ENCODE measurements at regions not wholly inside any gene's neighbourhood (a gene's known extent, or its start where the extent isn't known, plus 50 kb on each side); places are given as distances from the start of the nearest gene placed in this dataset.

GRCh38 chr15:67991706-67992105 lies 62.4 kb upstream of the PIAS1 start:
- no peaks in the 10 kb centered on the region for H3K9me3 Mint-ChIP-seq
- no peak for TF ChIP-seq CTCF (IDR thresholded peaks at IDR 0.05)
- Histone ChIP-seq H3K4me3 (ENCODE audit: low read length) (no peak overlapping the region), H3K27ac (ENCODE audit: low read length) (no peak overlapping the region), H3K4me1 (ENCODE audit: control insufficient read depth, insufficient read depth, low read length) (no peaks in the 10 kb centered on the region), H3K36me3 (ENCODE audit: control insufficient read depth, insufficient read depth, low read length) (no peaks in the 10 kb centered on the region), H3K9me3 (ENCODE audit: control insufficient read depth, insufficient read depth, low read length) (no peaks in the 10 kb centered on the region), H3K27me3 (ENCODE audit: control insufficient read depth, insufficient read depth, low read length) (no peaks in the 10 kb centered on the region)
- DNase-seq (no peak), ATAC-seq (no peak)
- intact Hi-C loops (cut with micrococcal nuclease): no loop called here
- no peak overlapping the region for H3K4me3 Mint-ChIP-seq
- no peak overlapping the region for H3K27ac Mint-ChIP-seq
- H3K27me3 Mint-ChIP-seq (ENCODE audit: low read depth in 2 of 2): peaks cover 4 to 24% of the 10 kb centered on the region in 2 donors
- H3K36me3 Mint-ChIP-seq: no peaks in the 10 kb centered on the region
- 100% methylated on average over 2 of the region's 2 CpGs for WGBS (ENCODE audit: insufficient coverage)
- peaks cover 0 to 3% of the 10 kb centered on the region in 2 donors for H3K4me1 Mint-ChIP-seq

GRCh38 chr15:67992411-67992810 lies 61.7 kb upstream of the PIAS1 start:
- no peaks in the 10 kb centered on the region for H3K9me3 Mint-ChIP-seq

GRCh38 chr15:67992834-67993233 lies 61.3 kb upstream of the PIAS1 start:
- H3K36me3 Mint-ChIP-seq: no peaks in the 10 kb centered on the region
- peaks cover 0 to 3% of the 10 kb centered on the region in 2 donors for H3K4me1 Mint-ChIP-seq
- H3K4me3 ChIP-seq (ENCODE audit: low read length): no peak overlapping the region
- no peaks in the 10 kb centered on the region for H3K9me3 Mint-ChIP-seq
- H3K27ac Mint-ChIP-seq: no peak overlapping the region
- intact Hi-C loops (cut with micrococcal nuclease): no loop called here
- H3K4me1 ChIP-seq (ENCODE audit: control insufficient read depth, insufficient read depth, low read length): no peaks in the 10 kb centered on the region
- TF ChIP-seq CTCF (IDR thresholded peaks at IDR 0.05): no peak
- H3K27me3 Mint-ChIP-seq (ENCODE audit: low read depth in 2 of 2): peaks cover 0 to 15% of the 10 kb centered on the region in 2 donors
- H3K4me3 Mint-ChIP-seq: no peak overlapping the region
- H3K9me3 ChIP-seq (ENCODE audit: control insufficient read depth, insufficient read depth, low read length): no peaks in the 10 kb centered on the region
- H3K36me3 ChIP-seq (ENCODE audit: control insufficient read depth, insufficient read depth, low read length): no peaks in the 10 kb centered on the region
- 97% methylated on average over 2 of the region's 2 CpGs for WGBS (ENCODE audit: insufficient coverage)
- no peak overlapping the region for H3K27ac ChIP-seq (ENCODE audit: low read length)
- no peaks in the 10 kb centered on the region for H3K27me3 ChIP-seq (ENCODE audit: control insufficient read depth, insufficient read depth, low read length)
- ATAC-seq (no peak), DNase-seq (no peak)

More at GRCh38 chr15:67992411-67992810, 61.7 kb upstream of the PIAS1 start:
- 89% methylated on average over 5 of the region's 5 CpGs for WGBS (ENCODE audit: insufficient coverage)
- Mint-ChIP-seq H3K27me3 (ENCODE audit: low read depth in 2 of 2) (peaks cover 2 to 19% of the 10 kb centered on the region in 2 donors), H3K4me3 (no peak overlapping the region), H3K36me3 (no peaks in the 10 kb centered on the region), H3K27ac (no peak overlapping the region), H3K4me1 (peaks cover 0 to 3% of the 10 kb centered on the region in 2 donors)
- Histone ChIP-seq H3K4me1 (ENCODE audit: control insufficient read depth, insufficient read depth, low read length) (no peaks in the 10 kb centered on the region), H3K36me3 (ENCODE audit: control insufficient read depth, insufficient read depth, low read length) (no peaks in the 10 kb centered on the region), H3K4me3 (ENCODE audit: low read length) (no peak overlapping the region), H3K27me3 (ENCODE audit: control insufficient read depth, insufficient read depth, low read length) (no peaks in the 10 kb centered on the region), H3K27ac (ENCODE audit: low read length) (no peak overlapping the region), H3K9me3 (ENCODE audit: control insufficient read depth, insufficient read depth, low read length) (no peaks in the 10 kb centered on the region)
- no peak for TF ChIP-seq CTCF (IDR thresholded peaks at IDR 0.05)
- DNase-seq (no peak), ATAC-seq (no peak)
- intact Hi-C loops (cut with micrococcal nuclease): no loop called here

GRCh38 chr15:67997996-67998395 lies 56.1 kb upstream of the PIAS1 start:
- intact Hi-C loops (cut with micrococcal nuclease): no loop called here
- ATAC-seq (no peak), DNase-seq (no peak)
- H3K27me3 ChIP-seq (ENCODE audit: control insufficient read depth, insufficient read depth, low read length): no peaks in the 10 kb centered on the region
- no peaks in the 10 kb centered on the region for H3K4me1 Mint-ChIP-seq
- no peaks in the 10 kb centered on the region for H3K9me3 ChIP-seq (ENCODE audit: control insufficient read depth, insufficient read depth, low read length)
- no peak overlapping the region for H3K4me3 ChIP-seq (ENCODE audit: low read length)
- WGBS (ENCODE audit: insufficient coverage): 100% methylated on average over 1 of the region's 1 CpG
- H3K27me3 Mint-ChIP-seq (ENCODE audit: low read depth in 2 of 2): peaks cover 6 to 21% of the 10 kb centered on the region in 2 donors
- no peak for TF ChIP-seq CTCF (IDR thresholded peaks at IDR 0.05)
- H3K4me1 ChIP-seq (ENCODE audit: control insufficient read depth, insufficient read depth, low read length): no peaks in the 10 kb centered on the region
- H3K36me3 Mint-ChIP-seq: no peaks in the 10 kb centered on the region
- no peak overlapping the region for H3K4me3 Mint-ChIP-seq
- H3K27ac ChIP-seq (ENCODE audit: low read length): no peak overlapping the region
- H3K9me3 Mint-ChIP-seq: no peaks in the 10 kb centered on the region
- no peak overlapping the region for H3K27ac Mint-ChIP-seq
- no peaks in the 10 kb centered on the region for H3K36me3 ChIP-seq (ENCODE audit: control insufficient read depth, insufficient read depth, low read length)
